ENCODE measurements at regions not wholly inside any gene's neighbourhood (a gene's known extent, or its start where the extent isn't known, plus 50 kb on each side); places are given as distances from the start of the nearest gene placed in this dataset.

DNA sequence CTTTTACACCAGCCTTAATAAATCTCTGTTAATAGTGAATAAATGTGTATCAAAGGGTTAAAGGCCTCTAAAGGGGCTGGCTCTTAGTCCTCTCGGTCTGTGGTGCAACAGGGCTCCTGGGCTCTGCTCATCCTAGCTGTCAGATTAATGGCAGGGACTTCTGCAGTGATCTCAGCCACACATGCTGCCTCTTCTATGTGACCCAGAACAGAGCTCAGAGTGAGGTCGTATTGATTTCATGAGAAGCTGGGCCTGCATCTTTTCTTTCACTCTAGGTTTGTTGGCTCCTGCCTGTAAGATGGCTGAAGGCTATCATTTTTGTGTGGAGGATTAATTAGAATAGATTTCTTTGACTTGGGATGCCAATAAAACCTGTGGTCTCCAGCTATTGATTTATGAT is 165.0 kb upstream of the GLRA1 start (continued):
- TF ChIP-seq, protein P1, sequence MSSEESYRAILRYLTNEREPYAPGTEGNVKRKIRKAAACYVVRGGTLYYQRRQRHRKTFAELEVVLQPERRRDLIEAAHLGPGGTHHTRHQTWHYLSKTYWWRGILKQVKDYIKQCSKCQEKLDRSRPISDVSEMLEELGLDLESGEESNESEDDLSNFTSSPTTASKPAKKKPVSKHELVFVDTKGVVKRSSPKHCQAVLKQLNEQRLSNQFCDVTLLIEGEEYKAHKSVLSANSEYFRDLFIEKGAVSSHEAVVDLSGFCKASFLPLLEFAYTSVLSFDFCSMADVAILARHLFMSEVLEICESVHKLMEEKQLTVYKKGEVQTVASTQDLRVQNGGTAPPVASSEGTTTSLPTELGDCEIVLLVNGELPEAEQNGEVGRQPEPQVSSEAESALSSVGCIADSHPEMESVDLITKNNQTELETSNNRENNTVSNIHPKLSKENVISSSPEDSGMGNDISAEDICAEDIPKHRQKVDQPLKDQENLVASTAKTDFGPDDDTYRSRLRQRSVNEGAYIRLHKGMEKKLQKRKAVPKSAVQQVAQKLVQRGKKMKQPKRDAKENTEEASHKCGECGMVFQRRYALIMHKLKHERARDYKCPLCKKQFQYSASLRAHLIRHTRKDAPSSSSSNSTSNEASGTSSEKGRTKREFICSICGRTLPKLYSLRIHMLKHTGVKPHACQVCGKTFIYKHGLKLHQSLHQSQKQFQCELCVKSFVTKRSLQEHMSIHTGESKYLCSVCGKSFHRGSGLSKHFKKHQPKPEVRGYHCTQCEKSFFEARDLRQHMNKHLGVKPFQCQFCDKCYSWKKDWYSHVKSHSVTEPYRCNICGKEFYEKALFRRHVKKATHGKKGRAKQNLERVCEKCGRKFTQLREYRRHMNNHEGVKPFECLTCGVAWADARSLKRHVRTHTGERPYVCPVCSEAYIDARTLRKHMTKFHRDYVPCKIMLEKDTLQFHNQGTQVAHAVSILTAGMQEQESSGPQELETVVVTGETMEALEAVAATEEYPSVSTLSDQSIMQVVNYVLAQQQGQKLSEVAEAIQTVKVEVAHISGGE (CRISPR knock-in tag; IDR thresholded peaks at IDR 0.05): no peak
- TF ChIP-seq ATF7 (IDR thresholded peaks at IDR 0.05; ENCODE audit: low read depth) (no peak), LARP7 (IDR thresholded peaks at IDR 0.05) (no peak), YY1 (IDR thresholded peaks at IDR 0.05; ENCODE audit: low read depth, low read length) (no peak)

DNA sequence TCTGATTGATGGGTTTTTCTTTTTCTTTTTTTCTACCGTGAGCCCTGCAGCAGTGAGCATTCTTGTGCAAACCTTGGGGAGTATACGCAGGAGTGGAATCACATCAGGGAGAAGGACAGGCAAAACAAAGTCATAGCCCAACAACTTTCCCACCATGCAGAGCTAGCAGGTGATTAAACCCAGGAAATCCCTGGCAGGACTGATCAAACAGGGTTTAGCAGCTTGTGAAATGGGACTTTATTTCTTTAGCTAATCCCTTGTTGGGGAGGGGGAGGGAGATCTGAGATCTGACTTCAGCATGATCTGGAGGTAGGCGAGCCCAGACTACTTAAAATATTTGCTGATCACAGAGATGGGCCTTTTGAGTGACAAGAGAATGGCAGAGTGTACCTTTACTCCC is 162.0 kb upstream of the GLRA1 start:
- WGBS (ENCODE audit: insufficient coverage, insufficient replicate concordance, low lambda C conversion rate, missing lambda C conversion rate): 25% methylated on average over 3 of the region's 3 CpGs
- ChIA-PET RAD21 (ENCODE audit: unreplicated experiment) (interaction anchor here (1.3 kb wide), 1 partner anchor 262 kb away, joined by 5 read pairs; no protein-coding TSS in a partner anchor), CTCF (no interaction called here), POLR2A (no interaction called here), SMC1A (ENCODE audit: uncharacterized antibody, unreplicated experiment) (no interaction called here)
- no TSS peak for BruUV-seq (replicated peaks)
- no peak overlapping the region for H3K9ac ChIP-seq (ENCODE audit: control insufficient read depth, insufficient read depth, low read length)
- H3K4me3 ChIP-seq: no peak overlapping the region
- FAIRE-seq (no peak), ATAC-seq (no peak), DNase-seq (ENCODE audit: low read depth, low spot score) (no peak)
- in situ Hi-C loops (cut with MboI) (no loop called here), intact Hi-C loops (cut with micrococcal nuclease; ENCODE audit: unreplicated experiment) (no loop called here)
- no peaks in the 10 kb centered on the region for H3K79me2 ChIP-seq (ENCODE audit: control insufficient read depth, insufficient read depth, low read length)
- no peaks in the 10 kb centered on the region; a peak in 1 of 4 replicates for H3K27me3 ChIP-seq (replicated peaks in 1 of 2; ENCODE audit: control insufficient read depth in 2 of 2, insufficient read depth in 2 of 2, low read length in 1 of 2)
- H3K27ac ChIP-seq (ENCODE audit: control insufficient read depth, insufficient read depth): no peak overlapping the region
- no peaks in the 10 kb centered on the region for H4K20me1 ChIP-seq (ENCODE audit: control insufficient read depth, insufficient read depth)
- no peaks in the 10 kb centered on the region for H3K36me3 ChIP-seq (ENCODE audit: control insufficient read depth in 2 of 2, insufficient read depth in 2 of 2, low read length in 1 of 2)
- no peak overlapping the region for H2AFZ ChIP-seq (ENCODE audit: control insufficient read depth, low read depth, low read length)
- H3K4me2 ChIP-seq (ENCODE audit: control insufficient read depth, insufficient read depth): no peak overlapping the region
- H3K4me1 ChIP-seq (ENCODE audit: control insufficient read depth, insufficient read depth, low read length): no peaks in the 10 kb centered on the region
- no peaks in the 10 kb centered on the region for H3K9me3 ChIP-seq (replicated peaks; ENCODE audit: control insufficient read depth, insufficient read depth, low read length)
- no peak for TF ChIP-seq RBBP5 (conservative IDR thresholded peaks at IDR 0.05)
- TF ChIP-seq BMI1 (IDR thresholded peaks at IDR 0.05; ENCODE audit: borderline replicate concordance): no peak
- no peak for TF ChIP-seq JUND (IDR thresholded peaks at IDR 0.05; ENCODE audit: low read depth, low read length)
- no peak for TF ChIP-seq NFXL1 (IDR thresholded peaks at IDR 0.05; ENCODE audit: borderline replicate concordance)
- TF ChIP-seq STAT1 (conservative IDR thresholded peaks at IDR 0.05): no peak
- no peak for TF ChIP-seq IKZF1 (conservative IDR thresholded peaks at IDR 0.05)
- no peak for TF ChIP-seq TCF3 (IDR thresholded peaks at IDR 0.05; ENCODE audit: borderline replicate concordance, insufficient read depth, low read depth, low read length)
- TF ChIP-seq ESRRA (IDR thresholded peaks at IDR 0.05; ENCODE audit: low read length): no peak
- TF ChIP-seq, protein P2, sequence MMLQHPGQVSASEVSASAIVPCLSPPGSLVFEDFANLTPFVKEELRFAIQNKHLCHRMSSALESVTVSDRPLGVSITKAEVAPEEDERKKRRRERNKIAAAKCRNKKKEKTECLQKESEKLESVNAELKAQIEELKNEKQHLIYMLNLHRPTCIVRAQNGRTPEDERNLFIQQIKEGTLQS (IDR thresholded peaks at IDR 0.05; ENCODE audit: borderline replicate concordance, extremely low read depth, low read depth, low read length): no peak
- TF ChIP-seq, protein P1 (CRISPR knock-in tag; IDR thresholded peaks at IDR 0.05): no peak
- no peak for TF ChIP-seq ZNF384 (IDR thresholded peaks at IDR 0.05; ENCODE audit: borderline replicate concordance, low read depth, low read length)
- TF ChIP-seq, protein P3, sequence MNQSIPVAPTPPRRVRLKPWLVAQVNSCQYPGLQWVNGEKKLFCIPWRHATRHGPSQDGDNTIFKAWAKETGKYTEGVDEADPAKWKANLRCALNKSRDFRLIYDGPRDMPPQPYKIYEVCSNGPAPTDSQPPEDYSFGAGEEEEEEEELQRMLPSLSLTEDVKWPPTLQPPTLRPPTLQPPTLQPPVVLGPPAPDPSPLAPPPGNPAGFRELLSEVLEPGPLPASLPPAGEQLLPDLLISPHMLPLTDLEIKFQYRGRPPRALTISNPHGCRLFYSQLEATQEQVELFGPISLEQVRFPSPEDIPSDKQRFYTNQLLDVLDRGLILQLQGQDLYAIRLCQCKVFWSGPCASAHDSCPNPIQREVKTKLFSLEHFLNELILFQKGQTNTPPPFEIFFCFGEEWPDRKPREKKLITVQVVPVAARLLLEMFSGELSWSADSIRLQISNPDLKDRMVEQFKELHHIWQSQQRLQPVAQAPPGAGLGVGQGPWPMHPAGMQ (IDR thresholded peaks at IDR 0.05; ENCODE audit: borderline replicate concordance): no peak
- TF ChIP-seq POLR2AphosphoS5 (IDR thresholded peaks at IDR 0.05; ENCODE audit: low read length): no peak
